GM13977 (cell line): ENCODE measurements at regions not wholly inside any gene's neighbourhood (a gene's known extent, or its start where the extent isn't known, plus 50 kb on each side); places are given as distances from the start of the nearest gene placed in this dataset.

Source experiments
- DNase-seq: peaks from one replicate; pipeline ENCODE4 v3.0.0; 2012; ENCODE audit warnings: low spot score
- CTCF ChIP-seq: IDR thresholded peaks from 2 replicates; pipeline ENCODE4 v1.5.1; 2012; ENCODE audit warnings: mild to moderate bottlenecking, control low read depth; ENCODE audit not compliant: insufficient read depth; ENCODE audit errors: extremely low read depth, missing control alignments
- in situ Hi-C: fragments of 300-500 bp; cut with MboI; formaldehyde crosslinking; loops from one replicate; pipeline ENCODE4 v1.12.0; 2022; ENCODE audit warnings: low sequenced_read_pairs, low pct_unique_long_range_greater_than_20kb, mixed read lengths, inconsistent platforms; ENCODE audit not compliant: unreplicated experiment

GRCh38 chr5:142259758-142260157 is 65.1 kb downstream of the SPRY4 start:
- TF ChIP-seq CTCF, result no peak
- in situ Hi-C loops, result no loop called here
- no peak for DNase-seq

- DNase-seq, result no peak
- in situ Hi-C loops, result no loop called here
Measured at GRCh38 chr5:142255831-142256230, 69.0 kb downstream of the SPRY4 start.

GRCh38 chr5:142254431-142254830 is 70.4 kb downstream of the SPRY4 start:
- no peak for DNase-seq
- no peak for TF ChIP-seq CTCF
- in situ Hi-C loops, result no loop called here

More at GRCh38 chr5:142255831-142256230, 69.0 kb downstream of the SPRY4 start:
- TF ChIP-seq CTCF, result no peak

GRCh38 chr5:142253938-142254337 is 70.9 kb downstream of the SPRY4 start:
- no peak for DNase-seq
- in situ Hi-C loops, result no loop called here
- TF ChIP-seq CTCF, result no peak

- DNase-seq, result no peak
- no peak for TF ChIP-seq CTCF
- in situ Hi-C loops, result no loop called here
Measured at GRCh38 chr5:142250119-142250518, 74.7 kb downstream of the SPRY4 start.

GRCh38 chr5:142248853-142249462 is 75.9 kb downstream of the SPRY4 start:
- in situ Hi-C loops, result no loop called here
- no peak for DNase-seq
- TF ChIP-seq CTCF, result no peak
